NCI-H510A treated with DMSO at 0.1 percent for 48 hours (cell line): ENCODE measurements at regions not wholly inside any gene's neighbourhood (a gene's known extent, or its start where the extent isn't known, plus 50 kb on each side); places are given as distances from the start of the nearest gene placed in this dataset.

Experiments used
- DNase-seq: peaks from one replicate; lab custom pipeline; 2025; lab: John Stamatoyannopoulos, UW

GRCh38 chr13:26456650-26457049 lies 100.8 kb upstream of the WASF3 start:
- no peak for DNase-seq

- no peak for DNase-seq
Observed at GRCh38 chr13:26457212-26457611, 100.3 kb upstream of the WASF3 start.

- DNase-seq, result no peak
Observed at GRCh38 chr13:26458196-26458749, 99.2 kb upstream of the WASF3 start.

GRCh38 chr13:26459276-26460131 lies 98.0 kb upstream of the WASF3 start:
- no peak for DNase-seq

GRCh38 chr13:26460648-26461047 lies 96.8 kb upstream of the WASF3 start:
- no peak for DNase-seq

GRCh38 chr13:26463296-26463695 lies 94.2 kb upstream of the WASF3 start:
- no peak for DNase-seq

GRCh38 chr13:26463848-26464247 lies 93.6 kb upstream of the WASF3 start:
- no peak for DNase-seq

GRCh38 chr13:26465514-26465913 lies 92.0 kb upstream of the WASF3 start:
- DNase-seq, result no peak

- no peak for DNase-seq
Observed at GRCh38 chr13:26465954-26466353, 91.5 kb upstream of the WASF3 start.

GRCh38 chr13:26468265-26468801 lies 89.2 kb upstream of the WASF3 start:
- no peak for DNase-seq

GRCh38 chr13:26469602-26470001 lies 87.9 kb upstream of the WASF3 start:
- DNase-seq, result no peak

GRCh38 chr13:26471807-26472206 lies 85.7 kb upstream of the WASF3 start:
- DNase-seq, result no peak

- DNase-seq, result no peak
Observed at GRCh38 chr13:26473571-26474230, 83.8 kb upstream of the WASF3 start.

- DNase-seq, result no peak
Observed at GRCh38 chr13:26474286-26474685, 83.2 kb upstream of the WASF3 start.

- no peak for DNase-seq
Observed at GRCh38 chr13:26475176-26476110, 82.0 kb upstream of the WASF3 start.

GRCh38 chr13:26476111-26476781 lies 81.2 kb upstream of the WASF3 start:
- DNase-seq, result no peak

- no peak for DNase-seq
Observed at GRCh38 chr13:26476782-26477142, 80.7 kb upstream of the WASF3 start.

GRCh38 chr13:26477681-26478080 lies 79.8 kb upstream of the WASF3 start:
- DNase-seq, result no peak

- no peak for DNase-seq
Observed at GRCh38 chr13:26480246-26480855, 77.1 kb upstream of the WASF3 start.

- DNase-seq, result peak; percentile 26
Observed at GRCh38 chr13:26482451-26483197, 74.9 kb upstream of the WASF3 start.
